ENCODE measurements at regions not wholly inside any gene's neighbourhood (a gene's known extent, or its start where the extent isn't known, plus 50 kb on each side); places are given as distances from the start of the nearest gene placed in this dataset.

DNA sequence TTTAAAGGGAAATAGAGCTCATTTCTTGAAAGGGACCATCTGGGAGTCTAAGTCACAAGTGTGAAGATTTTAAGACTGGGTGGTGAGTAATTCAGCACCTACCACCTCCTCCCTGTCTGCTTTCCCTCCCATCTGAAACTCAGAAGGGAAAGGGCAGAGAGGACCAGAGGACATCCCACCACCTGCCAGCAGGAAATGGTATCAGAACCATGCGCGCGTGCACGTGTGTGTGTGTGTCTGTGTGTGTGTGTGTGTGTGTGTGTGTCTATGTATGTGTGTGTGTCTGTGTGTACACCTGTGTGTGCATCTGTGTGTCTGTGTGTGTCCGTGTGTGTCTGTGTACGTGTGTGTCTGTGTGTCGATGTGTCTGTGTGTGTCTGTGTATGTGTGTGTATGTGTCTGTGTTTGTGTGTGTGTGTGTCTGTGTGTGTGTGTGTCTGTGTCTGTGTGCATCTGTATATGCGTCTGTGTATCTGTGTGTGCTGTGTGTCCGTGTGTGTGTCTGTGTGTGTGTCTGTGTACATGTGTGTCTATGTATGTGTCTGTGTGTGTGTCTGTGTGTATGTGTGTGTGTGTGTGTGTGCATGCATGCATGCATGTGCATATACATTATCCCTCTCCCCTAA lies 76.8 kb downstream of the ZFP36L2 start:
- no peak for TF ChIP-seq EZH2phosphoT487 (IDR thresholded peaks at IDR 0.05; ENCODE audit: borderline replicate concordance)
- TF ChIP-seq, protein P1, sequence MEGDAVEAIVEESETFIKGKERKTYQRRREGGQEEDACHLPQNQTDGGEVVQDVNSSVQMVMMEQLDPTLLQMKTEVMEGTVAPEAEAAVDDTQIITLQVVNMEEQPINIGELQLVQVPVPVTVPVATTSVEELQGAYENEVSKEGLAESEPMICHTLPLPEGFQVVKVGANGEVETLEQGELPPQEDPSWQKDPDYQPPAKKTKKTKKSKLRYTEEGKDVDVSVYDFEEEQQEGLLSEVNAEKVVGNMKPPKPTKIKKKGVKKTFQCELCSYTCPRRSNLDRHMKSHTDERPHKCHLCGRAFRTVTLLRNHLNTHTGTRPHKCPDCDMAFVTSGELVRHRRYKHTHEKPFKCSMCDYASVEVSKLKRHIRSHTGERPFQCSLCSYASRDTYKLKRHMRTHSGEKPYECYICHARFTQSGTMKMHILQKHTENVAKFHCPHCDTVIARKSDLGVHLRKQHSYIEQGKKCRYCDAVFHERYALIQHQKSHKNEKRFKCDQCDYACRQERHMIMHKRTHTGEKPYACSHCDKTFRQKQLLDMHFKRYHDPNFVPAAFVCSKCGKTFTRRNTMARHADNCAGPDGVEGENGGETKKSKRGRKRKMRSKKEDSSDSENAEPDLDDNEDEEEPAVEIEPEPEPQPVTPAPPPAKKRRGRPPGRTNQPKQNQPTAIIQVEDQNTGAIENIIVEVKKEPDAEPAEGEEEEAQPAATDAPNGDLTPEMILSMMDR (conservative IDR thresholded peaks at IDR 0.05; ENCODE audit: low read length): no peak

All from Loucy (cell line).